ENCODE measurements at regions not wholly inside any gene's neighbourhood (a gene's known extent, or its start where the extent isn't known, plus 50 kb on each side); places are given as distances from the start of the nearest gene placed in this dataset.

DNA sequence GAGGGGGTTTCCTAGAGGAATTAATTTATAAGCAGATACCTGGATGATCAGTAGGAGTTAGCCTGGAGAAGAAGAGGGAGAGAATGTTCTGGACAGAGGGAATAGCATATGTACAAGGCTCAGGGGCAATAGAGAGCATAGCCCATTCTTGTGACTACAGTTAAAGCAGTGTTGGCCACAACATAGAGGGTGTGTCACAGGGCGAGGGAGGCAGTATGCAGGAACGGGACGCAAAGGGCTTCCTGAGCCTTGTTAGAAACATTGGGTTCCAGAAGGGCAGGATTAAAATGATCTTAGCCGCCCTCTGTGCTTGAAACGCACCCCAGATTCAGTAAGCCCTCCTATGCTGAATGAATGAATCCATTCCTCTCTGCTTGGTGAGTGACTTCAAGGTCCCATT lies 142.2 kb upstream of the PWP1 start:
- no peak for DNase-seq (ENCODE audit: low read depth in 1 of 2, low spot score in 1 of 2)

DNA sequence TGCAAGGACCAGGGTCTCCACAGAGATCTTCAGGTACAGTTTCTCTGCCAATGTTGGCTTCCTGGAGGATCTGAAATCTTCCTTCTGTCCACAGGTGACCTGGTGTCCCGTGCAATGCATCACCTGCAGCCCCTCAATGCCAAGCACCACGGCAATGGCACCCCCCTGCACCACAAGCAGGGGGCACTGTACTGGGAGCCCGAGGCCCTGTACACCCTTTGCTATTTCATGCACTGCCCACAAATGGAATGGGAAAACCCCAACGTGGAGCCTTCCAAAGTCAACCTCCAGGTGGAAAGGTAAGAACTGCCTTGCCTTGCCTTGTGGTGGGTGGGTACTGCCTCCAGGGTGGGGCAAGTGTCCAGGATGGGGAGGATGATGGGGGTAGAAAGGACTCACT lies 141.8 kb upstream of the PWP1 start:
- no peak for DNase-seq (ENCODE audit: low read depth in 1 of 2, low spot score in 1 of 2)

DNA sequence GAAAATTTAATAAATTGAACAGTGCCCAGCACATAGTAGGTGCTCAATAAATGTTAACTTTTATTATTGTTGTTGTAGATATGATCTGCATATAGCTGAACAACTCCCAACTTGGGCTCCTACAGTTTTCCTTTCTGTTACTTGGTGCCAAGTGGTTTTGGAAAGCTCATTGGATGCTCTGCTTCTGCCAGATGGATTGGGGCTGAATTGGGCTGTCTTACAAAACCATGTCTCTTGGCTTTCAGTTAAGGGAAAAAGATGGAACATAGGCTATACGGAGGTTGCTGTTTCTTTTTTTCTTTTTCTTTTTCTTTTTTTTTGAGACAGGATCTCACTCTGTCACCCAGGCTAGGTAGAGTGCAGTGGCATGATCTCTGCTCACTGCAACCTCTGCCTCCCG lies 140.7 kb upstream of the PWP1 start:
- no peak for DNase-seq (ENCODE audit: low read depth in 1 of 2, low spot score in 1 of 2)

- no peak for DNase-seq (ENCODE audit: low read depth in 1 of 2, low spot score in 1 of 2)
Measured at GRCh38 chr12:107545737-107546353, 139.8 kb upstream of the PWP1 start.

DNA sequence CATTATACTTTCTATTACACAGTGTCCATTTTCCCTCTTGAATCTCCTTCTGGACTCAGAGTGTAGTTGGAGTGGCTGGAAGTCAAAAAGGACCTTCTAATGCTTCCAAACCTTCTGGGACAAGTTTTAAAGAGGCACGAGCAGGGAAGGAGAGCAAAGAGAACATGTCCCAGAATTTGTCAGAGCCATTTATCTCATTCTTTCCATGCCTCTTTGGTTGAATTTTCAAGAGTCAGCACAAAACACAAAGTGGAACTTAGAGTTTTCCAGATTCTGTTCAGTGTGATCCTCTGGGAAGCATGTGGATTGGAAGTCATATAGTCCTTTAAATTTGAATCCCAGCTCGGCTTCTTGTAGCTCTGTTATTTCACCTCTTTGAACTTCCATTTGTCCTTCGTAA lies 138.2 kb upstream of the PWP1 start:
- DNase-seq (ENCODE audit: low read depth in 1 of 2, low spot score in 1 of 2) = no peak

GRCh38 chr12:107549651-107550480 lies 135.7 kb upstream of the PWP1 start:
- no peak for DNase-seq (ENCODE audit: low read depth in 1 of 2, low spot score in 1 of 2)

GRCh38 chr12:107551434-107551833 lies 134.2 kb upstream of the PWP1 start:
- no peak for DNase-seq (ENCODE audit: low read depth in 1 of 2, low spot score in 1 of 2)

- no peak for DNase-seq (ENCODE audit: low read depth in 1 of 2, low spot score in 1 of 2)
Measured at GRCh38 chr12:107552263-107552662, 133.3 kb upstream of the PWP1 start.

DNA sequence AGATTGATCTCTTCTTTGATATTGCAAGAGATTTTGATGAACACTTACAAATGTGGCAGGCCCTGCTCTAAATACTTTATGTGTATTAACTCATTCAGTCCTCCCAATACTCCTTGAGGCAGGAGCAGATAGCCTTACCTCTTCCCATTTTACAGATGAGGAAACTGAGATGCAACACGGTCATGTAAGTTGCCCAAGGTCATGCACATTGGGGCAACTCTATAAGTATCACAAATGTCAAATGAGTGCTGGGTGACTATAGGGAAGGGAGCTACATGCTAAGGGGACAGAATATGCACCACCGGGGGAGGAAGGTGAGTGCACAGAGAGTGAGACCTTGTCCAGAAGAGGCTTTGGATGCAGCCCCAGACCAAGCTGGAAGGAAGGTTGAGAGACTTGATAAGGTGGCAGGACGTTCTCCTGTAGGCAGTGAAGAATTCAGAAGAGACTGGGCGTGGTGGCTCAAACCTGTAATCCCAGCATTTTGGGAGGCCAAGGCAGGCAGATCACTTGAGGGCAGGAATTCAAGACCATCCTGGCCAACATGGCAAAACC lies 132.3 kb upstream of the PWP1 start:
- no peak for DNase-seq (ENCODE audit: low read depth in 1 of 2, low spot score in 1 of 2)

DNA sequence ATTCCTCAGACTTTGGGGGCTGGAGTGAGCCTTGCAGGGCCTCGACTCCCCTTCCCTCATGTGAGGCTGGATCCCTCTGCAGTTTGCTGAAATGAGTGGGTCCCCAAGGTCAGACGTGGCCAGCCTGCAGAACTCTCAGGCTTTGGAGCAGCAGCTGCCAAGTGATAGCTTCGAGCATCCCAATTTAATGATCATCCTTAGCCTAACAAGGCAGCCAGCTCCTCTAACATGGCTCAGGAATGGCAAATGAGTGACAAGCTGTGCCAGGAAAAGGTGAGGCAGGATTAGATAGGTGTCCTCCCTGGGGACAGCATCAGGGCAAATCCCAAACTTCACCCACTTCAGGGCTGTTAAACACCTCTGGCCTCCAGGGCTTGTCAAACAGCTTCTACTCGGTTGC lies 130.7 kb upstream of the PWP1 start:
- DNase-seq (ENCODE audit: low read depth in 1 of 2, low spot score in 1 of 2) = no peak

DNA sequence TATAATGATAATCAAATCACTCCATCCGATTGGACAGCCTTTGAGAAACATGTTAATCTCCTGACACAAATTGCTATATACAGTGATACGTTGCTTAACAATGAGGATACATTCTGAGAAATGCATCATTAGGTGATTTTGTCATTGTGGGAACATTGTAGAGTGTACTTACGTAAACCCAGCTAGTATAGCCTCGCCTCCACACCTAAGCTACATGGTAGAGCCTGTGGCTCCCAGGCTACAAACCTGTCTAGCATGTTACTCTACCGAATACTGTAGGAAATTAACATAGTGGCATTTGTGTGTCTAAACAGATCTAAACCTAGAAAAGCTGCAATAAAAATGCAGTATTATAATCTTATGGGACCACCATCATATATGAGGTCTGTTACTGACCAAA lies 128.6 kb upstream of the PWP1 start:
- no peak for DNase-seq (ENCODE audit: low read depth in 1 of 2, low spot score in 1 of 2)

- DNase-seq (ENCODE audit: low read depth in 1 of 2, low spot score in 1 of 2) = no peak
Measured at GRCh38 chr12:107557589-107558100, 128.0 kb upstream of the PWP1 start.

GRCh38 chr12:107558141-107558815 lies 127.3 kb upstream of the PWP1 start:
- no peak for DNase-seq (ENCODE audit: low read depth in 1 of 2, low spot score in 1 of 2)

GRCh38 chr12:107558816-107559382 lies 126.7 kb upstream of the PWP1 start:
- DNase-seq (ENCODE audit: low read depth in 1 of 2, low spot score in 1 of 2) = no peak

- DNase-seq (ENCODE audit: low read depth in 1 of 2, low spot score in 1 of 2) = no peak
Measured at GRCh38 chr12:107560165-107560898, 125.3 kb upstream of the PWP1 start.

DNA sequence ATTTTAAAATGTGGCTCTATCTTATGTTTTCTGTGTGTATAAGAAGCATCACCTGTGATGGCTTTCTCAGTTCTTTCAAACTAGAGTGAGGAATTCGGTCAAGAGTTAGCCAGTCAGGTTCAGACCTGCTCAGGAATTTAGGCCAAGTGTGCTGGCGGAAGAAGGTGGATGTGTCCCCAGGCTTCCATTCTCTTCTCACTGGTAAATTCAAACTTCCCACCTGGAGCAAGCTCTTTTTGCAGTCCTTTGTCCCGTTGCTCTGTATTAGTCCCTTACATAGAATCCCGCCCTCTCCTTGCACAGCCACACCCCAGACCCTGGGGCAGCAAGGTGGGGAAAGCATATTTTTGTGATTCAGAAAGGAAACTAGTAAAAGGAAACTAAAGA lies 124.7 kb upstream of the PWP1 start:
- no peak for DNase-seq (ENCODE audit: low read depth in 1 of 2, low spot score in 1 of 2)

GRCh38 chr12:107564946-107565345 lies 120.7 kb upstream of the PWP1 start:
- no peak for DNase-seq (ENCODE audit: low read depth in 1 of 2, low spot score in 1 of 2)

DNA sequence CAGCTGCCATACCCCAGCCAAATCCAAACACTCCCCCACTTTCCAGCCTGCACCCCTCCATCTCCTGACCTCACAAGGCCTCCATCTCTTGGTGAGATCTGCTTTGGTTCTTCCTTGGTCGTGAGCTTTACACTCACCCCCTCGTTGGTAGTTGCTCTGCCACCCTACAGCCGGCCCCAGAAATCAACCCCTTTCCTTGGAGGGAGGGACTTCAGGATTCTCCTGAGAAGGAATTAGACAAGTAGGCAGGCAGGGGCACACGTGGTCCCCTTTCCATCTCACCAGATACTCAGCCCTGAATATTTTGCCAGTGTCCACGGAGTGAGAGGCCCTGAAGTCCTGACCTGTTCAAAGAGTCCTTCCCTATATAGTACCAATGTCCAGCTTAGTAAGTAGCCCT lies 120.0 kb upstream of the PWP1 start:
- no peak for DNase-seq (ENCODE audit: low read depth in 1 of 2, low spot score in 1 of 2)

DNA sequence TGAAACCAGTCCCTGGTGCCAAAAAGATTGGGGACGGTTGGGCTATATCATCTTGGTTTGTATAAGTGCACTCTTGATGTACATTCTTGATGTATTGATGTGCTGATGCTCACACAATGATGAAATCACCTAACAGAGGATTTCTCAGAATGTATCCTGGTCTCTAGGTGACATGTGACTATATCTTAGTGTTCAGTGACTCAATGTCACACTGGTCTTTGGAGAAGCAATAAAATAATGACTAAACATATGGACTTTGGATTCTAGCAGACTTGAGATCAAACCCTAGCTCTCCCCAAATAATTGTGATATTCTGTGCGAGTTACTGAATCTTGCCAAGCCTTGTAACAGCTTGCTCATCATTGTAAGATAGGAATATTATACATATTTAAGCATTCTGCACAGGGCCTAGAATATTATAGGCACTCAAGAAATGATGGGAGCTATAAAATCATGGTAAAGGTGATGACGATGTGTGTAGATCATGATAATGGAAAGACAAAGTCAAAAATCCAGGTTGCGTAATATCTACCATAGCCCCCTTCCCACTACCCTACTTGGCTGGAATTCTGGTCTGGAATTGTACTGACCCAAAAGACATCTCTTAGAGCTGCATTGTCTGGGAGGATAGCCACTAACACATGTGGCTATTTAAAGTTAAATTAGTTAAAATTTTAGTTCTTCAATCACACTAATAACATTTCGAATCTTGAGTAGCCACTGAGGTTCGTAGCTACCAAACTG lies 117.6 kb upstream of the PWP1 start:
- DNase-seq (ENCODE audit: low read depth in 1 of 2, low spot score in 1 of 2) = no peak

- no peak for DNase-seq (ENCODE audit: low read depth in 1 of 2, low spot score in 1 of 2)
Measured at GRCh38 chr12:107568718-107569117, 116.9 kb upstream of the PWP1 start.

All from activated CD4-positive, alpha-beta T cell treated with anti-CD3 and anti-CD28 coated beads, Interleukin-2, amount 50 U/mL, for 24 hours (primary cell).